ENCODE measurements at regions not wholly inside any gene's neighbourhood (a gene's known extent, or its start where the extent isn't known, plus 50 kb on each side); places are given as distances from the start of the nearest gene placed in this dataset.
"Not testable (repeated sequence)": the region's sequence is repeated elsewhere in the genome, so short reads cannot be mapped to it uniquely, and the experiment has no call there.

GRCh38 chr6:106799031-106799894 lies 169.9 kb downstream of the QRSL1 start:
- no peak for DNase-seq (ENCODE audit: low spot score)

GRCh38 chr6:106797186-106797585 lies 167.8 kb downstream of the QRSL1 start:
- DNase-seq (ENCODE audit: low spot score), result no peak

- DNase-seq (ENCODE audit: low spot score), result no peak
Measured at GRCh38 chr6:106796781-106797180, 167.4 kb downstream of the QRSL1 start.

- DNase-seq (ENCODE audit: low spot score), result no peak
Measured at GRCh38 chr6:106794129-106794528, 164.8 kb downstream of the QRSL1 start.

- no peak for DNase-seq (ENCODE audit: low spot score)
Measured at GRCh38 chr6:106792536-106793236, 163.3 kb downstream of the QRSL1 start.

- DNase-seq (ENCODE audit: low spot score), result no peak
Measured at GRCh38 chr6:106790935-106791334, 161.6 kb downstream of the QRSL1 start.

- DNase-seq (ENCODE audit: low spot score), result no peak
Measured at GRCh38 chr6:106790149-106790770, 160.9 kb downstream of the QRSL1 start.

GRCh38 chr6:106789428-106790148 lies 160.2 kb downstream of the QRSL1 start:
- DNase-seq (ENCODE audit: low spot score), result no peak

- DNase-seq (ENCODE audit: low spot score), result no peak
Measured at GRCh38 chr6:106788761-106789160, 159.4 kb downstream of the QRSL1 start.

GRCh38 chr6:106787327-106788196 lies 158.2 kb downstream of the QRSL1 start:
- no peak for DNase-seq (ENCODE audit: low spot score)

GRCh38 chr6:106785298-106785697 lies 155.9 kb downstream of the QRSL1 start:
- no peak for DNase-seq (ENCODE audit: low spot score)

- no peak for DNase-seq (ENCODE audit: low spot score)
Measured at GRCh38 chr6:106783640-106784566, 154.5 kb downstream of the QRSL1 start.

- no peak for DNase-seq (ENCODE audit: low spot score)
Measured at GRCh38 chr6:106782536-106783285, 153.3 kb downstream of the QRSL1 start.

GRCh38 chr6:106779552-106779951 lies 150.2 kb downstream of the QRSL1 start:
- DNase-seq (ENCODE audit: low spot score), result not testable (repeated sequence)

GRCh38 chr6:106778943-106779342 lies 149.6 kb downstream of the QRSL1 start:
- DNase-seq (ENCODE audit: low spot score), result no peak

GRCh38 chr6:106773996-106774629 lies 144.7 kb downstream of the QRSL1 start:
- no peak for DNase-seq (ENCODE audit: low spot score)

GRCh38 chr6:106773522-106773921 lies 144.1 kb downstream of the QRSL1 start:
- DNase-seq (ENCODE audit: low spot score), result no peak

GRCh38 chr6:106772270-106773142 lies 143.1 kb downstream of the QRSL1 start:
- no peak for DNase-seq (ENCODE audit: low spot score)

Measured in globus pallidus (tissue), 1 donor.